WERI-Rb-1 (cell line): ENCODE measurements at regions not wholly inside any gene's neighbourhood (a gene's known extent, or its start where the extent isn't known, plus 50 kb on each side); places are given as distances from the start of the nearest gene placed in this dataset.
"Not testable (repeated sequence)": the region's sequence is repeated elsewhere in the genome, so short reads cannot be mapped to it uniquely, and the experiment has no call there.

Experiments used
- DNase-seq: peaks from one replicate; pipeline ENCODE4 v3.0.0-alpha.2; 2020
- H3K27ac ChIP-seq: fragments of 250-450 bp; sonication (Bioruptor Pico); 2 replicates; pipeline ENCODE4 v1.5.1; 2020; ENCODE audit warnings: mild to moderate bottlenecking, moderate library complexity
- H3K27me3 ChIP-seq: fragments of 250-450 bp; sonication (Bioruptor Pico); 2 replicates; pipeline ENCODE4 v1.5.1; 2021; ENCODE audit warnings: mild to moderate bottlenecking, low read depth, moderate library complexity; ENCODE audit not compliant: insufficient read depth, severe bottlenecking
- H3K36me3 ChIP-seq: fragments of 250-450 bp; sonication (Bioruptor Pico); 2 replicates; pipeline ENCODE4 v1.5.1; 2020; ENCODE audit warnings: mild to moderate bottlenecking, moderate library complexity
- H3K4me3 ChIP-seq: 2 replicates; pipeline ENCODE4 v1.5.1; 2011; ENCODE audit warnings: low read depth, mild to moderate bottlenecking, control low read depth, low read length
- H3K9me3 ChIP-seq: fragments of 250-450 bp; sonication (Bioruptor Pico); 2 replicates; pipeline ENCODE4 v1.5.1; 2021; ENCODE audit warnings: mild to moderate bottlenecking, moderate library complexity; ENCODE audit not compliant: severe bottlenecking
- TF ChIP-seq, protein P1 (sequence below): IDR thresholded peaks from 2 replicates; pipeline ENCODE4 v1.5.1; 2011; ENCODE audit warnings: low read depth, mild to moderate bottlenecking, control low read depth, inconsistent platforms, low read length

DNA sequence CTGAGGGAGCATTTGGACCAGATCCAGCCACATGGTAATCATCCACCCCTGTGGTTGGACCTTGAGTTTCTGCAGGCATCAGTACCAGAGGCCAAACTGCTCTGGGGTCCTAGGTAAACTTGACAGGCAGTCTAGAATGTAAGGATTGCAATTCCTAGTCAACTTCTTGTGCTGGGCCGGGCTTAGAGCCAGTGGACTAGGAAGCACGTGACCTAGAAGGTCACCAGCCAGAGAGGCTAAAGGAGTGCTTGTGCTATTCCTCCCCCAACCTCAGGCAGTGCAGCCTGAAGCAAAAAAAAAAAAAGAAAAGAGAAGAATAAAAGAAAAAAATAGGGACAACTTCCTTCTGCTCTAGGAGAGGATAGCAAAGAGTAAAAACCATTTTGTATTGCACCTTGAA is 406.2 kb upstream of the FTMT start:
- Histone ChIP-seq H3K27ac (no peak overlapping the region), H3K36me3 (no peaks in the 10 kb centered on the region), H3K27me3 (no peaks in the 10 kb centered on the region), H3K4me3 (no peak overlapping the region), H3K9me3 (no peaks in the 10 kb centered on the region)
- TF ChIP-seq, protein P1, sequence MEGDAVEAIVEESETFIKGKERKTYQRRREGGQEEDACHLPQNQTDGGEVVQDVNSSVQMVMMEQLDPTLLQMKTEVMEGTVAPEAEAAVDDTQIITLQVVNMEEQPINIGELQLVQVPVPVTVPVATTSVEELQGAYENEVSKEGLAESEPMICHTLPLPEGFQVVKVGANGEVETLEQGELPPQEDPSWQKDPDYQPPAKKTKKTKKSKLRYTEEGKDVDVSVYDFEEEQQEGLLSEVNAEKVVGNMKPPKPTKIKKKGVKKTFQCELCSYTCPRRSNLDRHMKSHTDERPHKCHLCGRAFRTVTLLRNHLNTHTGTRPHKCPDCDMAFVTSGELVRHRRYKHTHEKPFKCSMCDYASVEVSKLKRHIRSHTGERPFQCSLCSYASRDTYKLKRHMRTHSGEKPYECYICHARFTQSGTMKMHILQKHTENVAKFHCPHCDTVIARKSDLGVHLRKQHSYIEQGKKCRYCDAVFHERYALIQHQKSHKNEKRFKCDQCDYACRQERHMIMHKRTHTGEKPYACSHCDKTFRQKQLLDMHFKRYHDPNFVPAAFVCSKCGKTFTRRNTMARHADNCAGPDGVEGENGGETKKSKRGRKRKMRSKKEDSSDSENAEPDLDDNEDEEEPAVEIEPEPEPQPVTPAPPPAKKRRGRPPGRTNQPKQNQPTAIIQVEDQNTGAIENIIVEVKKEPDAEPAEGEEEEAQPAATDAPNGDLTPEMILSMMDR: no peak
- DNase-seq: no peak

DNA sequence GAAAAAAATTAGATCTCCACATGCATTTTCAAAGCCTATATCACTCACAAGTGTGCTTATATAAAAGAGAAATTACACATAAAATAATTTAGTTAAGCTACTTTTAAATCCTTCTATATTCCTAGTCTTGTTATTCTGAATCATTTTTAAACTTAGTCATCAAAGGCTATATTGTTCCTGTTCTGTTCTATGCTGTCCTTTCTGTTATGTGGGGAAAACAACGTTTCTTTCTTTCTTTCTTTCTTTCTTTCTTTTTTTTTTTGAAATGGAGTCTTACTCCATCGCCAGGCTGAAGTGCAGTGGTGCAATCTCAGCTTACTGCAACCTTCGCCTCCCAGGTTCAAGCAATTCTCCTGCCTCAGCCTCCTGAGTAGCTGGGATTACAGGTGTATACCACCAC is 389.2 kb upstream of the FTMT start:
- no peak for DNase-seq
- no peaks in the 10 kb centered on the region for H3K27me3 ChIP-seq
- no peak overlapping the region for H3K27ac ChIP-seq
- no peaks in the 10 kb centered on the region for H3K9me3 ChIP-seq
- TF ChIP-seq, protein P1: no peak
- no peak overlapping the region for H3K4me3 ChIP-seq
- no peaks in the 10 kb centered on the region for H3K36me3 ChIP-seq

DNA sequence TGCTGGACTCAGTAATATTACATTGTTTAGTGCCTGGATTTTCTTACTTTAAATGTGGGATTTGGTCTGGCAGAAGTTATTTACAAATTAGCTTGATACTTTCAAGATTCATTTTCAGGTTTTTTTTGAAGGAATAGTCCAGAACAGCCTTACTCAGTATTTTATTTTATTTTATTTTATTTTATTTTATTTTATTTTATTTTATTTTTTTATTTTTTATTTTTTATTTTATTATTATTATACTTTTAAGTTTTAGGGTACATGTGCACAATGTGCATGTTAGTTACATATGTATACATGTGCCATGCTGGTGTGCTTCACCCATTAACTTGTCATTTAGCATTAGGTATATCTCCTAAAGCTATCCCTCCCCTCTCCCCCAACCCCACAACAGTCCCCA is 380.5 kb upstream of the FTMT start:
- H3K4me3 ChIP-seq, H3K9me3 ChIP-seq, DNase-seq, H3K36me3 ChIP-seq, H3K27me3 ChIP-seq, H3K27ac ChIP-seq: not testable (repeated sequence)

DNA sequence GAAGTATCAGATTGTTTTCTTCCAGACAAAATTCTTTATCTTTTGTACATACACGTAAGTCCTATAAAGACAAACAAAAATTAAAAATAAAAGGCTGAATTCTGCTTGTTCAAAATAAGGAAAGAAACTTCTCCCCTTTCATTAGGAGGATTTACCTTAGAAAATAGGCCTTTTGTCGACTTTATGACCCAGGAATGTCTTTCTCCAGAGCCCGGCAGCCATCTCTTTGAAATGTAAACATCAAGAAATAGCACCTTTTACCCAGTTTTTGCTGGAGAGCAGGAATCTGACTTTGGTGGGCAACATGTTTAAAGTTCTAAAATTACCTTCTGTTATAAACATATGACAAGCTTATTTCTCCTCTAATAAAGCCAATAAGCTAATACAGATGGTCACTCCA is 373.0 kb upstream of the FTMT start:
- DNase-seq: no peak
- no peaks in the 10 kb centered on the region for H3K36me3 ChIP-seq
- no peaks in the 10 kb centered on the region for H3K9me3 ChIP-seq
- TF ChIP-seq, protein P1: no peak
- no peak overlapping the region for H3K27ac ChIP-seq
- no peak overlapping the region for H3K4me3 ChIP-seq
- no peaks in the 10 kb centered on the region for H3K27me3 ChIP-seq

DNA sequence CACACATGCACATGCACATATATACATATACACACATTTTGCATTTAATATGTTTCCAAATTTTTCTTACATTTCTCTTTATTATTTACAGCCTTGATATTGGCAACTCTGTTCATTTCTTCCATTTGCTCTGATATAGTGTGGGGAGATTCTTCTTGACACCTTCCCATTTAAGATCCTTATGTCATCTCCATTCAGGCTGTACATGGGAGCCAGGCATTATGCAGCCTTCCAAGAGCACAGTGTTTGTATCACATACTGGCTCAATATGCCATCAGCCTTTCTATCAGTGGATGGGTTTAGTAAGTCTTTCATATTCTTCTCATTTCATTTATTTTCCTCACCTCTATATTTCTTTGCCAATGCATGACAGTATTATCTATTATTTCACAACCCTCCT is 372.3 kb upstream of the FTMT start:
- DNase-seq: no peak
- no peak overlapping the region for H3K4me3 ChIP-seq
- no peaks in the 10 kb centered on the region for H3K9me3 ChIP-seq
- no peak overlapping the region for H3K27ac ChIP-seq
- TF ChIP-seq, protein P1: no peak
- H3K27me3 ChIP-seq: no peaks in the 10 kb centered on the region
- H3K36me3 ChIP-seq: no peaks in the 10 kb centered on the region

DNA sequence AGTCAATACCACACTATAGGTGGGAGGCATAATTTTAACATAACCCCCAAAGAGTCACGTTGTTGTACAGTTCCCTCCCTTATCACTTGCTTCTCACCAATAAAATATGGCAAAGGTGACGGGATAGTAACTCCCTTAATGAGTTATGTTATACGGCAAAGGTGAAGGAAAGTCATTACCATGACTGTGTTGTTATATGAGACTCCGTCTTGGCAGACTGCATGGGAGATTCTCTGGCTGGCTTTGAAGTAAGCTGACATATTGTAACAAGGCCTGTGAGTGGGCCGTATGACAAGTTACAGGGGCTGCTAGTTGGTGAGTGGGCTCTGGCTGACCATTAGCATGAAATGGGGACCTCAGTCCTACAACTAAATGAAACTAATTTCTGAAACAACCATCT is 366.4 kb upstream of the FTMT start:
- TF ChIP-seq, protein P1: no peak
- no peak overlapping the region for H3K4me3 ChIP-seq
- no peaks in the 10 kb centered on the region for H3K27me3 ChIP-seq
- H3K27ac ChIP-seq: no peak overlapping the region
- DNase-seq: no peak
- H3K36me3 ChIP-seq: no peaks in the 10 kb centered on the region
- no peaks in the 10 kb centered on the region for H3K9me3 ChIP-seq

DNA sequence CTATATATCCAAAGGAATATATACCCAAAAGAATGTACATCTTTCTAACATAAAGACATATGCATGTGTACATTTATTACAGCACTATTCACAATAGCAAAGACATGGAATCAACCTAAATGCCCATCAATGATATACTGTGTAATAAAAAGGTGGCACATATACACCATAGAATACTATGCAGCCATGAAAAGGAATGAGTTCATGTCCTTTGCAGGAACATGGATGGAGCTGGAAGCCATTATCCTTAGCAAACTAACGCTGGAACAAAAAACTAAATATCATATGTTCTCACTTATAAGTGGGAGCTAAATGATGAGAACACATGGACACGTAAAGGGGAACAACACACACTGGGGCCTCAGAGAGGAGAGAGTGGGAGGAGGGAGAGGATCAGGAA is 365.7 kb upstream of the FTMT start:
- not testable (repeated sequence) for H3K27ac ChIP-seq, DNase-seq, H3K36me3 ChIP-seq, H3K27me3 ChIP-seq, H3K4me3 ChIP-seq, H3K9me3 ChIP-seq
